PC-3 (cell line): ENCODE measurements at regions not wholly inside any gene's neighbourhood (a gene's known extent, or its start where the extent isn't known, plus 50 kb on each side); places are given as distances from the start of the nearest gene placed in this dataset.

ENCODE experiments used
- EZH2 ChIP-seq: fragments of 300-600 bp; sonication (generic); IDR thresholded peaks from one replicate; pipeline ENCODE4 v1.6.1; 2017; ENCODE audit warnings: antibody characterized with exemption, mild to moderate bottlenecking, low read length; ENCODE audit not compliant: unreplicated experiment
- EZH2phosphoT487 ChIP-seq: fragments of 300-600 bp; sonication (generic); IDR thresholded peaks from 2 replicates; pipeline ENCODE4 v1.6.1; 2018; ENCODE audit warnings: mild to moderate bottlenecking, antibody characterized with exemption, low read length, borderline replicate concordance
- TF ChIP-seq, protein P1 (sequence below): fragments of 300-600 bp; sonication (generic); conservative IDR thresholded peaks from 2 replicates; pipeline ENCODE4 v1.5.1; 2017; ENCODE audit warnings: antibody characterized with exemption, low read depth, mild to moderate bottlenecking, low read length

DNA sequence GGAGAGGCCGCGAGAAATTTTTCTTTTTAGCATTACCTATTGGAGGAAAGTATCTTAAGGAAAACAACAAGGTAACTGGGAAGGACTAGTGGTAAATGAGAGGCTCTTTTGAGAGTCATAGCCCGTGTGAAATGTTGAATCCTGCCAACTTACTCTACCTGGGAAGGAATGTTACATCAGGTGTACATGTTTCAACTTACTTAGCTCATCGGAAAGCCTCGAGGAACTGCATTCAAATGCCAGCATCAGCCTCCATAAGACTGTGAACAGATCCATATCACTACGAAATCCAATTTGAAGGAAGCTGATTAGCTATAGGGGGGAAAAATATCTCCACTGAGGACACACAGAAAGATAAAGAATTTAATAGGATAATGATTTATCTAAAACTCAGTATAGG lies 72.3 kb upstream of the PDZRN3 start:
- TF ChIP-seq, protein P1, sequence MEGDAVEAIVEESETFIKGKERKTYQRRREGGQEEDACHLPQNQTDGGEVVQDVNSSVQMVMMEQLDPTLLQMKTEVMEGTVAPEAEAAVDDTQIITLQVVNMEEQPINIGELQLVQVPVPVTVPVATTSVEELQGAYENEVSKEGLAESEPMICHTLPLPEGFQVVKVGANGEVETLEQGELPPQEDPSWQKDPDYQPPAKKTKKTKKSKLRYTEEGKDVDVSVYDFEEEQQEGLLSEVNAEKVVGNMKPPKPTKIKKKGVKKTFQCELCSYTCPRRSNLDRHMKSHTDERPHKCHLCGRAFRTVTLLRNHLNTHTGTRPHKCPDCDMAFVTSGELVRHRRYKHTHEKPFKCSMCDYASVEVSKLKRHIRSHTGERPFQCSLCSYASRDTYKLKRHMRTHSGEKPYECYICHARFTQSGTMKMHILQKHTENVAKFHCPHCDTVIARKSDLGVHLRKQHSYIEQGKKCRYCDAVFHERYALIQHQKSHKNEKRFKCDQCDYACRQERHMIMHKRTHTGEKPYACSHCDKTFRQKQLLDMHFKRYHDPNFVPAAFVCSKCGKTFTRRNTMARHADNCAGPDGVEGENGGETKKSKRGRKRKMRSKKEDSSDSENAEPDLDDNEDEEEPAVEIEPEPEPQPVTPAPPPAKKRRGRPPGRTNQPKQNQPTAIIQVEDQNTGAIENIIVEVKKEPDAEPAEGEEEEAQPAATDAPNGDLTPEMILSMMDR, result no peak
- TF ChIP-seq EZH2, result no peak
- no peak for TF ChIP-seq EZH2phosphoT487
